Body of pancreas (tissue), 4 donors: ENCODE measurements at regions not wholly inside any gene's neighbourhood (a gene's known extent, or its start where the extent isn't known, plus 50 kb on each side); places are given as distances from the start of the nearest gene placed in this dataset.

ENCODE experiments used
- ATAC-seq: fragments of 150-250 bp; one replicate; pipeline ENCODE4 v1.9.1; 2016
- DNase-seq, 4 donors: peaks; one replicate each; pipeline ENCODE4 v3.0.0-alpha.2; 2019
- H3K27ac ChIP-seq, 4 donors: fragments of 200-600 bp; sonication (generic); 1 replicate in 3 of 4; 2 replicates in 1 of 4; pipeline versions ENCODE4 v1.5.1 to v1.6.1; 2016 to 2019; ENCODE audit warnings: mild to moderate bottlenecking in 1 of 4, mixed read lengths in 1 of 4, moderate library complexity in 1 of 4
- H3K27me3 ChIP-seq, 2 donors: fragments of 200-600 bp; sonication (generic); one replicate each; pipeline ENCODE4 v1.6.0; 2016; ENCODE audit warnings: mild to moderate bottlenecking in 1 of 2
- H3K36me3 ChIP-seq, 2 donors: fragments of 200-600 bp; sonication (generic); replicated peaks in 1 of 2; 2 replicates each; pipeline ENCODE4 v1.5.1; 2016; ENCODE audit warnings: low read depth in 2 of 2; ENCODE audit not compliant: insufficient read depth in 1 of 2
- H3K4me1 ChIP-seq: fragments of 200-600 bp; sonication (generic); one replicate; pipeline ENCODE4 v1.6.0; 2016
- H3K4me3 ChIP-seq, 2 donors: fragments of 200-600 bp; sonication (generic); 1 replicate in 1 of 2; 2 replicates in 1 of 2; pipeline ENCODE4 v1.5.1; 2016 to 2019
- H3K9me3 ChIP-seq, 3 donors: fragments of 200-600 bp; sonication (generic); 1 replicate in 2 of 3; 2 replicates in 1 of 3; pipeline ENCODE4 v1.5.1; 2016
- CTCF ChIP-seq, 7 experiments: fragments of 450-650 bp in 4 of 7; fragments of 200-600 bp in 3 of 7; sonication (generic) in 3 of 7; IDR thresholded peaks; one replicate each; pipeline ENCODE4 v1.5.1; 2016 to 2019; ENCODE audit warnings: antibody characterized with exemption in 7 of 7
- POLR2A ChIP-seq, 3 donors: fragments of 450-650 bp; IDR thresholded peaks; one replicate each; pipeline ENCODE4 v1.6.1; 2016; ENCODE audit warnings: antibody characterized with exemption in 3 of 3, mild to moderate bottlenecking in 2 of 3
- WGBS, 2 donors: methylation state at CpG; one replicate each; pipeline ENCODE4 v1.1.5; 2017; 5-methylcytosine and 5-hydroxymethylcytosine counted together
- intact Hi-C: fragments of 100-400 bp; cut with DNase I; formaldehyde crosslinking; loops from one replicate; pipeline ENCODE4 v1.15.1; 2023

GRCh38 chr10:130997267-130998045 lies 314.1 kb downstream of the TCERG1L start:
- 53 to 58% methylated on average over 6 to 8 of the region's 8 CpGs for WGBS, 2 donors
- Histone ChIP-seq H3K27ac (no peak overlapping the region), H3K27me3 (no peaks in the 10 kb centered on the region), H3K36me3 (no peaks in the 10 kb centered on the region), H3K4me3 (no peak overlapping the region), H3K4me1 (no peaks in the 10 kb centered on the region), H3K9me3 (no peaks in the 10 kb centered on the region)
- no peak for TF ChIP-seq CTCF (IDR thresholded peaks at IDR 0.05)
- TF ChIP-seq POLR2A (IDR thresholded peaks at IDR 0.05): no peak
- no peak for ATAC-seq
- intact Hi-C loops: no loop called here
- DNase-seq: peak in 1 of 4 donors; percentile 2

GRCh38 chr10:130998046-130998435 lies 313.5 kb downstream of the TCERG1L start:
- no peak for TF ChIP-seq CTCF (IDR thresholded peaks at IDR 0.05)
- H3K27me3 ChIP-seq: no peaks in the 10 kb centered on the region
- H3K4me3 ChIP-seq: no peak overlapping the region
- H3K27ac ChIP-seq: no peak overlapping the region
- DNase-seq: no peak
- WGBS, 2 donors: 53 to 55% methylated on average over 2 to 5 of the region's 5 CpGs
- no peaks in the 10 kb centered on the region for H3K4me1 ChIP-seq
- H3K9me3 ChIP-seq: no peaks in the 10 kb centered on the region
- ATAC-seq: no peak
- no peaks in the 10 kb centered on the region for H3K36me3 ChIP-seq
- intact Hi-C loops: no loop called here

- Histone ChIP-seq H3K4me3 (no peak overlapping the region), H3K9me3 (no peaks in the 10 kb centered on the region), H3K27me3 (no peaks in the 10 kb centered on the region), H3K27ac (no peak overlapping the region), H3K4me1 (no peaks in the 10 kb centered on the region), H3K36me3 (no peaks in the 10 kb centered on the region)
- ATAC-seq: no peak
- TF ChIP-seq POLR2A (IDR thresholded peaks at IDR 0.05) (no peak), CTCF (IDR thresholded peaks at IDR 0.05) (no peak)
- peak in 1 of 4 donors; percentile 1 for DNase-seq
- intact Hi-C loops: no loop called here
- 80 to 81% methylated on average over 1 to 10 of the region's 10 CpGs for WGBS, 2 donors
Observed at GRCh38 chr10:130998642-130999041, 312.9 kb downstream of the TCERG1L start.

GRCh38 chr10:130999376-131000202 lies 311.9 kb downstream of the TCERG1L start:
- Histone ChIP-seq H3K27ac (no peak overlapping the region), H3K4me3 (no peak overlapping the region), H3K4me1 (no peaks in the 10 kb centered on the region), H3K9me3 (no peaks in the 10 kb centered on the region), H3K36me3 (no peaks in the 10 kb centered on the region), H3K27me3 (no peaks in the 10 kb centered on the region)
- 70 to 72% methylated on average over 7 to 11 of the region's 11 CpGs for WGBS, 2 donors
- no peak for ATAC-seq
- intact Hi-C loops: no loop called here
- TF ChIP-seq POLR2A (IDR thresholded peaks at IDR 0.05) (no peak), CTCF (IDR thresholded peaks at IDR 0.05) (no peak)
- peak in 1 of 4 donors; percentile 3 for DNase-seq
